ENCODE measurements at regions not wholly inside any gene's neighbourhood (a gene's known extent, or its start where the extent isn't known, plus 50 kb on each side); places are given as distances from the start of the nearest gene placed in this dataset.

- H3K4me3 ChIP-seq (replicated peaks; ENCODE audit: low read depth, low read length): no peak overlapping the region
- TF ChIP-seq, protein P1, sequence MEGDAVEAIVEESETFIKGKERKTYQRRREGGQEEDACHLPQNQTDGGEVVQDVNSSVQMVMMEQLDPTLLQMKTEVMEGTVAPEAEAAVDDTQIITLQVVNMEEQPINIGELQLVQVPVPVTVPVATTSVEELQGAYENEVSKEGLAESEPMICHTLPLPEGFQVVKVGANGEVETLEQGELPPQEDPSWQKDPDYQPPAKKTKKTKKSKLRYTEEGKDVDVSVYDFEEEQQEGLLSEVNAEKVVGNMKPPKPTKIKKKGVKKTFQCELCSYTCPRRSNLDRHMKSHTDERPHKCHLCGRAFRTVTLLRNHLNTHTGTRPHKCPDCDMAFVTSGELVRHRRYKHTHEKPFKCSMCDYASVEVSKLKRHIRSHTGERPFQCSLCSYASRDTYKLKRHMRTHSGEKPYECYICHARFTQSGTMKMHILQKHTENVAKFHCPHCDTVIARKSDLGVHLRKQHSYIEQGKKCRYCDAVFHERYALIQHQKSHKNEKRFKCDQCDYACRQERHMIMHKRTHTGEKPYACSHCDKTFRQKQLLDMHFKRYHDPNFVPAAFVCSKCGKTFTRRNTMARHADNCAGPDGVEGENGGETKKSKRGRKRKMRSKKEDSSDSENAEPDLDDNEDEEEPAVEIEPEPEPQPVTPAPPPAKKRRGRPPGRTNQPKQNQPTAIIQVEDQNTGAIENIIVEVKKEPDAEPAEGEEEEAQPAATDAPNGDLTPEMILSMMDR (IDR thresholded peaks at IDR 0.05; ENCODE audit: low read length, missing control alignments): no peak
- no peak for DNase-seq (ENCODE audit: low read depth)
Measured at GRCh38 chr17:64774888-64775540, 112.9 kb upstream of the SMURF2 start.

DNA sequence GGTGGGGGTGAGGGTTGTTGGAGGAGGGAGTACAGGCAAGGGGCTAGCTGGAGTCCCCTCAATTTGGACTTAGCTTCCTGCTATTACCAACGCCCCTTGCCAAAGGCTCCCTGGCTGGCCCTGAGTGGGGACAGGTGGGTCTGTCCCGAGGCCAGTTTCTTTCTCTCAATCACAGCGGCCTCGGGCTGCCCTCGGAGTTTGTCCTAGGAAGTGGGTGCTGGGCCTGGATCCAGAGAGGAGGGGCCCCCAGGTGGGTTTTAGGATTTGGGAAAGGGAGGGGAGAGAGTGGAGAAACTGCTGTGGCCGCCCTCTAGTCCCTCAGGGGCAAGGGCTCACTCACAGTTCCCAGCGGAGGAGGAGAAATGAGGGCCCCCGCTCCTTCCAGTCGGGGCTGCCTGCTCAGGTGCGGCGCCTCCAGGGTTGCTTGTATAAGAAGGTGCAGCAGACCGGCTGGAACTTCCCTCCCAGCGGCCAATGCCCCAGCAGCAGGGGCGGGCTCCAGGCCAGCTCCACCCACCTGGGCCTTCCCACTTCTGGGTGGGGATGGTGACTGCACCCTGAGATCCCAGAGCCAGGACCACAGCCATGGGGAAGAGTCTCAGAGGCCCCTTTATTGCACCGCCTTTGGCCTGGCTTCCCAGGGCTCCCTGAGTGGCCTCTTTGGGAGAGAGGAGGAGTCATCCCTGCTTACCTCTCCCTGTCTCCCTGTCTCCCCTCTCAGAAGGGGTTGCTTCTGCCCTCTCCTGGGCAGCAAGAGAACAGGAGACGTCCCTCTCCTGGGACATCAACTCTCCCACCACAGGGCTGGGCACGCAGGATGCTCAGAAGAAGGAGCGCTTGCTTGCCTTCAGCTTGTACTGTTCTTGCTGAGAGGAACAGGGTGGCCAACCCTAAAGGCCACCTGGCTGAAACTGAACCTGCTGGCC, 112.0 kb upstream of the SMURF2 start:
- DNase-seq (ENCODE audit: low read depth): peak; percentile 68

DNA sequence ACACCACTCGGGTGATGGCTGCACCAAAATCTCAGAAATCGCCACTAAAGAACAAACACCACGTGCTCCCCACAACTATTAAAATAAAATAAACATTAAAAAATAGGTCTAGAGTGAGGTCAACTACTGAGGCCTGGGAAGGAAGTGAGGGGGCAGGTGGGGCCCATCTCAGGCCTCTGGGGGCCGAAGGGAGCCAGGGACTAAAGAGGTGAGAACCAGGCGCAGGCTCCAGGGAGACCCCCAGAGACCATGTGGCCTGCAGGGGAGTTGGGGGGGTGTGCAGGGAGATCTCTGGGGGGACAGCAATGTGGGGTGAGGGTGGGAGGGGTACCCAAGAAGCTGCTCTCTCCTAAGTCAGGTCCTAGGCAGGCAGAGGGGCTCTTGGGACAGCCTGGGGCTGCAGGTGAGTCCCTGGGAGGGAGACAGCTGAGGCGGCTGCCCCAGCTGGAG, 111.3 kb upstream of the SMURF2 start:
- TF ChIP-seq, protein P1 (IDR thresholded peaks at IDR 0.05; ENCODE audit: low read length, missing control alignments): no peak
- no peak overlapping the region for H3K4me3 ChIP-seq (replicated peaks; ENCODE audit: low read depth, low read length)
- DNase-seq (ENCODE audit: low read depth): no peak

More for the DNA sequence above, 112.0 kb upstream of the SMURF2 start:
- H3K4me3 ChIP-seq (replicated peaks; ENCODE audit: low read depth, low read length): no peak overlapping the region
- TF ChIP-seq, protein P1 (IDR thresholded peaks at IDR 0.05; ENCODE audit: low read length, missing control alignments): peak; percentile 59

DNA sequence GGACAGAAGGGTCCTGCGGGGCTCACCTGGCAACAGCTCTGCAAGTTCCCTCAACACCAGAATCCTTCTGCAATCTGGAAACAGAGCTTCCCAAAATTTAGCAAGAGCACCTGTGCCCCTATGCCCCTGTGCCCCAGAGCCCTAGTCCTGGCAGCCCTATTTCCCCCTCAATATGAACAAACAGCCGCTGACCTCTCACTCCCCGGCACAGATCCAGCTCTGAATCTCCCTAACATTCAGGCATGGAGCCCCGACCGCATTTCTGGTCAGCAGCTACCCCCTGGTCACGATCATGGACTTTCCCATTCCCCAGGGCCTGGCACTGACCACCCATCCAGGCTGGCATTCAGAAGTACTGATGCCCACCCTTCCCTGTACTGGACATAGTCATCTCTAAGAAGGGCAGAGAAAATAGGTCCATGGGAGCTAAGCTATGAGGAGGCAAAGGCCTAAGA, 110.8 kb upstream of the SMURF2 start:
- TF ChIP-seq, protein P1 (IDR thresholded peaks at IDR 0.05; ENCODE audit: low read length, missing control alignments): no peak
- DNase-seq (ENCODE audit: low read depth): no peak

DNA sequence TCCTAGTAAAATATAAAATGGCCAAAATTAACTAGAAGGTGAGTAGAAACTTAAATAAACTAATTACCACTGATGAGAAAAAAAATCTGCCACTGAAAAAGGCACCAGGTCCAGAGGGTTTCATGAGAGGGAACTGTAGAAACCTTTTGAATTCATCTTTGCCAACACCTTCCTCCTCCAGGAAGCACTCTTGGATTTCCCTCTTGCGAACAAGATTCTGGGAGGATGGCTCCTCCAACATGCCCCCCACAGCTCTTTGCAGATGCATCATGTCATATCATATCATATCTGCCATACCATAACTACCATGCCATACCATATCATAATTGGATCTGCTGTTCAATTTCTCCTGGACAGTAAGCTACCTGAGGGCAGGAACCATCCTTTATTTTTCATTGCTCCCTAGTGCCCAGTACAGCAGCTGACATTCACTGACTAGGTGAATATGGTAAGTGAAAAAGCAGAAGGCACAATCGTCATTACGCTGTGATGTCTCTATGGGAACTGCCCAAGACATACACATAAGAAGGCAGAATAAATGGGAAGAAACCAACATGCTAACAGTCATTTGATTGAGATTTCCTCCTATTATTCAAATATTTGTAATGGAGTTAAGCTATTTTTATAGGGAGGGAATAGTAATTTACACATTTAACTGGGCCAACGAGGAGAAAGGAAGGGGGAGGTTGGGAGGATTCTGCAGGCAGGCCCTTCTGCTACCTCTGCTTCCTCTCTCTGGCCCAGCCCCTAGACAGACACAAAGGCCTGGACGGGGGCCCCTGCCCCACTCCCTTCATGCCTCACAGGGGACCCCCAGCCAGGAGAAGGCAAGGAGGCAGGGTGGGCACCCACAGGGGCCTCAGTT, 110.1 kb upstream of the SMURF2 start:
- no peak for DNase-seq (ENCODE audit: low read depth)
- TF ChIP-seq, protein P1 (IDR thresholded peaks at IDR 0.05; ENCODE audit: low read length, missing control alignments): no peak
- H3K4me3 ChIP-seq (replicated peaks; ENCODE audit: low read depth, low read length): no peak overlapping the region

More for the DNA sequence above, 110.8 kb upstream of the SMURF2 start:
- H3K4me3 ChIP-seq (replicated peaks; ENCODE audit: low read depth, low read length): no peak overlapping the region

DNA sequence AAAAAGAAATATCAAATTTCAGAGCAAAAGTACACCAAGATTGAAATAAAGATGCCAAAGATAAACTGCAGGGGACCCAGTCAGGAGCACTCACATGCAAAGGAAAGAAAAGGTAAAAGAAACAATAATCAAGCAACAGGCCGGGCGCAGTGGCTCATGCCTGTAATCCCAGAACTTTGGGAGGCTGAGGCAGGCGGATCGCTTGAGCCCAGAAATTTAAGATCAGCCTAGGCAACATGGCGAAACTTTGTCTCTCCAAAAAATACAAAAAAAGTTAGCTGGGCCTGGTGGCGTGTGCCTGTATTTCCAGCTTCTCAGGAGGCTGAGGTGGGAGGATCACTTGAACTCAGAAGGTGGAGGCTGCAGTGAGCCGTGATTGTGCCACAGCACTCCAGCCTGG, 107.6 kb upstream of the SMURF2 start:
- H3K4me3 ChIP-seq (replicated peaks; ENCODE audit: low read depth, low read length): no peak overlapping the region
- no peak for DNase-seq (ENCODE audit: low read depth)
- TF ChIP-seq, protein P1 (IDR thresholded peaks at IDR 0.05; ENCODE audit: low read length, missing control alignments): no peak
